ENCODE measurements at regions not wholly inside any gene's neighbourhood (a gene's known extent, or its start where the extent isn't known, plus 50 kb on each side); places are given as distances from the start of the nearest gene placed in this dataset.

- no peak for TF ChIP-seq NFYC (CRISPR knock-in tag; IDR thresholded peaks at IDR 0.05)
- TF ChIP-seq HIC2 (CRISPR knock-in tag; IDR thresholded peaks at IDR 0.05; ENCODE audit: low read depth), result no peak
- TF ChIP-seq ZNF101 (CRISPR knock-in tag; IDR thresholded peaks at IDR 0.05; ENCODE audit: borderline replicate concordance, low read depth), result no peak
- TF ChIP-seq ZNF704 (CRISPR knock-in tag; IDR thresholded peaks at IDR 0.05; ENCODE audit: borderline replicate concordance), result no peak
- TF ChIP-seq FLYWCH1 (CRISPR knock-in tag; IDR thresholded peaks at IDR 0.05), result no peak
- TF ChIP-seq HHEX (CRISPR knock-in tag; IDR thresholded peaks at IDR 0.05), result no peak
- no peak for TF ChIP-seq ZNF563 (CRISPR knock-in tag; IDR thresholded peaks at IDR 0.05)
- TF ChIP-seq BCLAF1 (IDR thresholded peaks at IDR 0.05), result no peak
- TF ChIP-seq ZNF564 (CRISPR knock-in tag; IDR thresholded peaks at IDR 0.05), result peak; percentile 76; the same call in 1 of the 2 replicates
- TF ChIP-seq PLRG1 (conservative IDR thresholded peaks at IDR 0.05), result no peak
- TF ChIP-seq STAG1 (CRISPR knock-in tag; IDR thresholded peaks at IDR 0.05), result no peak
- peak; percentile 20; the same call in 1 of the 2 replicates for TF ChIP-seq AHDC1 (CRISPR knock-in tag; IDR thresholded peaks at IDR 0.05; ENCODE audit: borderline replicate concordance)
- no peak; the same call in 1 of the 2 replicates for TF ChIP-seq MAX (IDR thresholded peaks at IDR 0.05)
- TF ChIP-seq EHMT2 (IDR thresholded peaks at IDR 0.05; ENCODE audit: borderline replicate concordance, low read depth, low read length), result no peak
- TF ChIP-seq STAT5B (CRISPR knock-in tag; IDR thresholded peaks at IDR 0.05), result no peak
- TF ChIP-seq HMG20B (CRISPR knock-in tag; conservative IDR thresholded peaks at IDR 0.05), result no peak
- TF ChIP-seq HNF4A (CRISPR knock-in tag; IDR thresholded peaks at IDR 0.05), result 0 out of 2 replicates have a peak, but pooled peaks have one; percentile 33
- no peak for TF ChIP-seq BRF2 (CRISPR knock-in tag; IDR thresholded peaks at IDR 0.05)
Observed at GRCh38 chr6:114430534-114431124, 87.8 kb upstream of the HS3ST5 start (continued).

Data from HepG2 (cell line).